ENCODE measurements at regions not wholly inside any gene's neighbourhood (a gene's known extent, or its start where the extent isn't known, plus 50 kb on each side); places are given as distances from the start of the nearest gene placed in this dataset.

- Histone ChIP-seq H3K9me2 (replicated peaks; ENCODE audit: low read length) (no peaks in the 10 kb centered on the region), H3K9me3 (ENCODE audit: low read length) (no peaks in the 10 kb centered on the region), H3K36me3 (ENCODE audit: low read depth, low read length) (no peaks in the 10 kb centered on the region), H3K27me3 (ENCODE audit: low read length) (peaks cover 32% of the 10 kb centered on the region), H3K4me1 (ENCODE audit: insufficient read depth, low read length) (no peaks in the 10 kb centered on the region), H3K9ac (ENCODE audit: low read length) (no peak overlapping the region), H2AFZ (ENCODE audit: low read length) (no peak overlapping the region), H3K79me2 (ENCODE audit: low read length) (no peaks in the 10 kb centered on the region), H3K27ac (ENCODE audit: low read length) (no peak overlapping the region), H3K4me2 (ENCODE audit: low read length) (no peak overlapping the region), H3K4me3 (ENCODE audit: low read length) (no peak overlapping the region), H3F3A (ENCODE audit: low read length, unreplicated experiment) (no peaks in the 10 kb centered on the region), H4K20me1 (ENCODE audit: low read length) (no peaks in the 10 kb centered on the region)
- POLR2A ChIA-PET (ENCODE audit: unreplicated experiment), result no interaction called here
- no peak for TF ChIP-seq EZH2 (IDR thresholded peaks at IDR 0.05; ENCODE audit: low read length, unreplicated experiment)
- TF ChIP-seq, protein P1, sequence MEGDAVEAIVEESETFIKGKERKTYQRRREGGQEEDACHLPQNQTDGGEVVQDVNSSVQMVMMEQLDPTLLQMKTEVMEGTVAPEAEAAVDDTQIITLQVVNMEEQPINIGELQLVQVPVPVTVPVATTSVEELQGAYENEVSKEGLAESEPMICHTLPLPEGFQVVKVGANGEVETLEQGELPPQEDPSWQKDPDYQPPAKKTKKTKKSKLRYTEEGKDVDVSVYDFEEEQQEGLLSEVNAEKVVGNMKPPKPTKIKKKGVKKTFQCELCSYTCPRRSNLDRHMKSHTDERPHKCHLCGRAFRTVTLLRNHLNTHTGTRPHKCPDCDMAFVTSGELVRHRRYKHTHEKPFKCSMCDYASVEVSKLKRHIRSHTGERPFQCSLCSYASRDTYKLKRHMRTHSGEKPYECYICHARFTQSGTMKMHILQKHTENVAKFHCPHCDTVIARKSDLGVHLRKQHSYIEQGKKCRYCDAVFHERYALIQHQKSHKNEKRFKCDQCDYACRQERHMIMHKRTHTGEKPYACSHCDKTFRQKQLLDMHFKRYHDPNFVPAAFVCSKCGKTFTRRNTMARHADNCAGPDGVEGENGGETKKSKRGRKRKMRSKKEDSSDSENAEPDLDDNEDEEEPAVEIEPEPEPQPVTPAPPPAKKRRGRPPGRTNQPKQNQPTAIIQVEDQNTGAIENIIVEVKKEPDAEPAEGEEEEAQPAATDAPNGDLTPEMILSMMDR (conservative IDR thresholded peaks at IDR 0.05; ENCODE audit: low read depth, low read length), result no peak
- no peak for TF ChIP-seq EZH2phosphoT487 (IDR thresholded peaks at IDR 0.05; ENCODE audit: borderline replicate concordance, low read length)
- CTCF ChIA-PET, result no interaction called here
- no peak for ATAC-seq
- no TSS peak for BruUV-seq (replicated peaks)
- no peak for DNase-seq
- intact Hi-C loops (cut with micrococcal nuclease), result no loop called here
These were observed 152.8 kb upstream of the ANK2 start for GRCh38 chr4:112896609-112897190.

DNA sequence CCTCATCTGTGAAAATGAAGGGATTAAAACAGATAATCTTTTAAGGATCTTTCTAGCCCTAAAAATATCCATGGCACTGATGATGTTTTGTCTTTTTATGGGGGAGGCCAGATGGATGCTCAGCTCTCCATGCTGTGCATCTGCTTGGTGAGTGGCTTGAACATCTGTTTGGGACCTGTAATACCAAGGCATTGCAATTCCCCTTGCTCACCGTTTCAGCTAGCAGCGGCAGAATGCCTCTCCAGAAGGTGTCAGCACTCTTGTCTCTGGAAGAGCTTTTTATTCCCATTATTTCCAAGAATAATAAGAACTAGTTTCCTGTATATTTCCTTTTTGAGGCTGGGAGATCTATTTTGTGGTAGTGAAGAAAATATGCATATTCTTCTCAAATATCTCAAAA lies 151.9 kb upstream of the ANK2 start:
- Histone ChIP-seq H2AFZ (ENCODE audit: low read length) (no peak overlapping the region), H3K9me3 (ENCODE audit: low read length) (no peaks in the 10 kb centered on the region), H3K79me2 (ENCODE audit: low read length) (no peaks in the 10 kb centered on the region), H3K27me3 (ENCODE audit: low read length) (peaks cover 36% of the 10 kb centered on the region), H3K4me2 (ENCODE audit: low read length) (no peak overlapping the region), H3F3A (ENCODE audit: low read length, unreplicated experiment) (no peaks in the 10 kb centered on the region), H3K36me3 (ENCODE audit: low read depth, low read length) (no peaks in the 10 kb centered on the region), H3K4me1 (ENCODE audit: insufficient read depth, low read length) (no peaks in the 10 kb centered on the region), H4K20me1 (ENCODE audit: low read length) (no peaks in the 10 kb centered on the region), H3K27ac (ENCODE audit: low read length) (no peak overlapping the region), H3K9me2 (replicated peaks; ENCODE audit: low read length) (no peaks in the 10 kb centered on the region), H3K9ac (ENCODE audit: low read length) (no peak overlapping the region), H3K4me3 (ENCODE audit: low read length) (no peak overlapping the region)
- DNase-seq, result peak; percentile 6
- no peak for ATAC-seq
- CTCF ChIA-PET, result no interaction called here
- BruUV-seq (replicated peaks), result no TSS peak
- intact Hi-C loops (cut with micrococcal nuclease), result no loop called here
- POLR2A ChIA-PET (ENCODE audit: unreplicated experiment), result no interaction called here
- no peak for TF ChIP-seq EZH2phosphoT487 (IDR thresholded peaks at IDR 0.05; ENCODE audit: borderline replicate concordance, low read length)
- TF ChIP-seq, protein P1 (conservative IDR thresholded peaks at IDR 0.05; ENCODE audit: low read depth, low read length), result no peak; the same call in 1 of the 2 replicates
- no peak for TF ChIP-seq EZH2 (IDR thresholded peaks at IDR 0.05; ENCODE audit: low read length, unreplicated experiment)

- no peaks in the 10 kb centered on the region for H4K20me1 ChIP-seq (ENCODE audit: low read length)
- no peaks in the 10 kb centered on the region for H3K9me3 ChIP-seq (ENCODE audit: low read length)
- ChIA-PET CTCF (no interaction called here), POLR2A (ENCODE audit: unreplicated experiment) (no interaction called here)
- no peaks in the 10 kb centered on the region for H3K9me2 ChIP-seq (replicated peaks; ENCODE audit: low read length)
- peaks cover 36% of the 10 kb centered on the region for H3K27me3 ChIP-seq (ENCODE audit: low read length)
- BruUV-seq (replicated peaks), result no TSS peak
- H3K36me3 ChIP-seq (ENCODE audit: low read depth, low read length), result no peaks in the 10 kb centered on the region
- H2AFZ ChIP-seq (ENCODE audit: low read length), result no peak overlapping the region
- intact Hi-C loops (cut with micrococcal nuclease), result no loop called here
- DNase-seq, result no peak
- no peak for TF ChIP-seq EZH2 (IDR thresholded peaks at IDR 0.05; ENCODE audit: low read length, unreplicated experiment)
- TF ChIP-seq, protein P1 (conservative IDR thresholded peaks at IDR 0.05; ENCODE audit: low read depth, low read length), result no peak
- no peak for TF ChIP-seq EZH2phosphoT487 (IDR thresholded peaks at IDR 0.05; ENCODE audit: borderline replicate concordance, low read length)
- H3K4me2 ChIP-seq (ENCODE audit: low read length), result no peak overlapping the region
- H3F3A ChIP-seq (ENCODE audit: low read length, unreplicated experiment), result no peaks in the 10 kb centered on the region
- no peaks in the 10 kb centered on the region for H3K79me2 ChIP-seq (ENCODE audit: low read length)
- no peak overlapping the region for H3K4me3 ChIP-seq (ENCODE audit: low read length)
- ATAC-seq, result no peak
- no peak overlapping the region for H3K27ac ChIP-seq (ENCODE audit: low read length)
- no peak overlapping the region for H3K9ac ChIP-seq (ENCODE audit: low read length)
- no peaks in the 10 kb centered on the region for H3K4me1 ChIP-seq (ENCODE audit: insufficient read depth, low read length)
These were observed 150.9 kb upstream of the ANK2 start for GRCh38 chr4:112898357-112899141.

Data from PC-3 (cell line).